ENCODE measurements at regions not wholly inside any gene's neighbourhood (a gene's known extent, or its start where the extent isn't known, plus 50 kb on each side); places are given as distances from the start of the nearest gene placed in this dataset.
A peak's percentile ranks its signal among the peaks of the same experiment; 100 is the strongest.

DNA sequence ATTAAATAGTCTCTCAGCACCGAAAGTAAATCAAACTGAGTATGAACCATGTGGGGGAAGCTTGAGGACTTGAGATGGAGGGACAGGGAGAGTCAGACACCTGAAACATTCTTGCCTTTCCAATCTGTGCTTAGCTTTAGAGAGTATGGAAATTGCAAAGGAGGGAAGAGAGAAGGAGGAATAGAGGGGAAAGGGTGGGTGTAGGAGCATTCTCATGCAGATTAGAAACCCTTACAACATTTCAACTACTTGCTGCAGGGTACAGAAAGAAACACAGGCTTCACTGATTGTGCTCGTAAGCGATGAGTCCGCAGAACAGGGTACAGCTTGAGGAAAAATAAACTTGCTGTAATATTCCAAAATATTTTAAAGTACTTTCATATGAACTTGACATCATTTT, 73.8 kb downstream of the NIBAN1 start:
- peak; percentile 15 to 70 for DNase-seq (ENCODE audit: low spot score in 2 of 2)
- Histone ChIP-seq H3K4me3 (no peak overlapping the region), H3K27me3 (ENCODE audit: low read depth) (no peaks in the 10 kb centered on the region), H3K9me3 (no peaks in the 10 kb centered on the region), H3K4me1 (peaks cover 17% of the 10 kb centered on the region), H3K36me3 (replicated peaks) (no peaks in the 10 kb centered on the region)
- in situ Hi-C loops (cut with MboI; ENCODE audit: low sequenced_read_pairs): no loop called here

DNA sequence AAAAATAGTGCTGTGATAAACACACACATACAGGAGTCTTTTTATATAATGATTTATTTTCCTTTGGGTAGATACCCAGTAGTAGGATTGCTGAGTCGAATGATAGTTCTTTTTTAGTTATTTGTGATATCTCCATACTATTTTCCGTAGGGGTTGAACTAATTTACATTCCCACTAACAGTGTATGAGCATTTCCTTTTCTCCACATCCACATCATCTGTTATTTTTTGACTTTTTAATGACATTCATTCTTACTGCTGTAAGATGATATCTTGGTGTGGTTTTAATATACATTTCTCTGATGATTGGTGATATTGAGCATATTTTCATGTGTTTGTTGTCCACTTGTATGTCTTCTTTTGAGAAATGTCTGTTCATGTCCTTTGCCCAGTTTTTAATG, 78.3 kb downstream of the NIBAN1 start:
- Histone ChIP-seq H3K36me3 (replicated peaks) (no peaks in the 10 kb centered on the region), H3K9me3 (no peaks in the 10 kb centered on the region), H3K4me1 (peaks cover 10% of the 10 kb centered on the region), H3K27me3 (ENCODE audit: low read depth) (no peaks in the 10 kb centered on the region), H3K4me3 (no peak overlapping the region)
- in situ Hi-C loops (cut with MboI; ENCODE audit: low sequenced_read_pairs): no loop called here
- DNase-seq (ENCODE audit: low spot score in 2 of 2): no peak

DNA sequence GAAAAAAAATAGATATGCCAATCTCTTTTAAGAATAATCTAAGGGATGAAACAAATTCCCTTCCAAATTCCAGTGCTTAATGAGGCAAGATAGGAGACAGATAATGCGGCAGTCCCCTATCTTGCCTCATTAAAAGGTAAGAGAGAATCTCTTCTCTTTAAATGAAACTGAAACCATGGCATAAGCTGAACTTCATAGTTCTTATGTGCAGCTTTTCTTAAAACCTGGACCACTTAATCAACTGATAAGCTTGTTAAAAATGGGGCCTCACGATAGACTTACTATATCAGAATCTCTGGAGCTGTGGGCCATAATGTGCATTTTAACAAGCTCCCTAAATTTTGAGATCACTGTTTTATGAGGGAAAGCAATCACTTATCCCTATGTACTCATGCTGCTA, 79.2 kb downstream of the NIBAN1 start:
- Histone ChIP-seq H3K9me3 (no peaks in the 10 kb centered on the region), H3K36me3 (replicated peaks) (no peaks in the 10 kb centered on the region), H3K4me3 (no peak overlapping the region), H3K27me3 (ENCODE audit: low read depth) (no peaks in the 10 kb centered on the region), H3K4me1 (peaks cover under 1% of the 10 kb centered on the region)
- in situ Hi-C loops (cut with MboI; ENCODE audit: low sequenced_read_pairs): no loop called here
- DNase-seq (ENCODE audit: low spot score in 2 of 2): no peak

DNA sequence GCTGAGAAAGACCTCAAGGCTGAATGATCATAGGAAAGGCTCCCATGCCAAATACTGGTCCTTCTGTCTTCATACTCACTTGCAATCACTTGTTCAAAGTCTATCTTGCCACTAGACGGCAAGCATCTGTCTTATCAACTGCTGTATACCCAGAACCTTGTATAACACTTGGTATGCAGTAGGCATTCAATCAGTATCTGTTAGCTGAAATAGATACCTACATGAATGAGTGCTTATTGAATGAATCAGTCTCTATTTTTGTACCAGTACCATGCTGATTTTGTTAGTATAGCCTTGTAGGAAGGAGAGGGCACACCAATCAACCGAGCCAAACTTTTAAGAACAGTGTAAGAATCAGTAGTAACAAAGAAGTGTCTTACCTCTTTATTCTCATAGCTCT, 80.6 kb downstream of the NIBAN1 start:
- Histone ChIP-seq H3K9me3 (no peaks in the 10 kb centered on the region), H3K4me3 (no peak overlapping the region), H3K27me3 (ENCODE audit: low read depth) (no peaks in the 10 kb centered on the region), H3K4me1 (peaks cover 4% of the 10 kb centered on the region), H3K36me3 (replicated peaks) (no peaks in the 10 kb centered on the region)
- in situ Hi-C loops (cut with MboI; ENCODE audit: low sequenced_read_pairs): no loop called here
- no peak for DNase-seq (ENCODE audit: low spot score in 2 of 2)

DNA sequence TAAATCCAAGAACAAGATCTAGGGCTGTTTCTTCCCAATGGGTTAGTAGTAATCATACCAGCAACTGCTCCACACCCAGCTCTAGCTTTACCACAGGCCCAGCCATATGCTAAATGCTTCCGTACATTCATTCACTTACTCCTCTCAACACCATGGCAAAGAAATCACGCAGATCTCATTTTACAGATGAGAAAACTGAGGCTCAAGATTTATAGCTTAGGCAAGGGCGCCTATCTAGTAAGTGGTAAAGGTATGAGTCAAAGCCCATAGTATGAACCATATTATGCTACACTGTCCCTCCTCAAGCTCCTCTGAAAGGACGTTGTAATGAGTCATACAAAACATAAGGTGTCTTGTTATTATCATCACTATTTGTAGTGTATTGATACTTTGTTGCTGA, 82.2 kb downstream of the NIBAN1 start:
- no peak overlapping the region for H3K4me3 ChIP-seq
- H3K36me3 ChIP-seq (replicated peaks): no peaks in the 10 kb centered on the region
- H3K27me3 ChIP-seq (ENCODE audit: low read depth): no peaks in the 10 kb centered on the region
- no peak for DNase-seq (ENCODE audit: low spot score in 2 of 2)
- H3K4me1 ChIP-seq: peaks cover 14% of the 10 kb centered on the region
- H3K9me3 ChIP-seq: no peaks in the 10 kb centered on the region
- in situ Hi-C loops (cut with MboI; ENCODE audit: low sequenced_read_pairs): no loop called here

DNA sequence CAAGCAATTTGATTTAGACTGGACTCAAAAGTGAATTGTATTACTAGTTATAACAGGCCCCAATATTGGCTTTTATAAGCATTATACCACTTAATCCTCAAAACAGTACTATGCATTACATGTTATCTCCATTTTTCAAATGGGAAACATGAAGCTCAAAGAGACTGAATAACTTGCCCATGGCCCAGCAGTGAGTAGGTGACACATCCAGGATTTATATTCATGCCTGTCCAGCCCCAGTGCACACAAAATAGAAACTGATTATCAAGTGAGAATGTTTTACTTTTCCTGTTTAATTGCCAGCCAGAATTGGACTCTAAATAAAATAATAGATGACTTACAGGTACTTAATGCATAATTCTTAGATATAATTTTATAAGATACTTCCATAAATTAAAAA, 82.9 kb downstream of the NIBAN1 start:
- no peak overlapping the region for H3K4me3 ChIP-seq
- no peaks in the 10 kb centered on the region for H3K27me3 ChIP-seq (ENCODE audit: low read depth)
- peaks cover 14% of the 10 kb centered on the region for H3K4me1 ChIP-seq
- no peaks in the 10 kb centered on the region for H3K36me3 ChIP-seq (replicated peaks)
- DNase-seq (ENCODE audit: low spot score in 2 of 2): no peak
- no peaks in the 10 kb centered on the region for H3K9me3 ChIP-seq
- in situ Hi-C loops (cut with MboI; ENCODE audit: low sequenced_read_pairs): no loop called here

DNA sequence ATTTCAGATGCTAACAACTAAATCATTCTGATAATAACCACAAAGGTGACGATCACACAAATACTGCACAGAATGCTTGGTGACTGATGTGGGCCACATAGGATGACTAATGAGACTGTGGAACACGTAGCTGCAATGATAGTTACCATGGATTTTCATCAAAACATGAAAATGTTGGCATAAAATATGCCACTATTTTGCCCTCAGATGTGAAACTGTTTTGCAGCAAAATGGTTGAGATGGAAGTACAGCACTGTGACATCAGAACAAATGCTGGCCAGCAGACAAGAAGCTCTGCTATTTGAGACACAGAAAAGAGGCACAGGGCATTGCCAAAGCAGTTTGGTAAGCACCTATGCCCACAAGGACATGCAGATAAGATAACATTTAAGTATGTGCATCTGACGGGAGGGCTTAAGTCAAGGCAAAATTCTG, 83.8 kb downstream of the NIBAN1 start:
- H3K4me3 ChIP-seq: no peak overlapping the region
- in situ Hi-C loops (cut with MboI; ENCODE audit: low sequenced_read_pairs): no loop called here
- no peak for DNase-seq (ENCODE audit: low spot score in 2 of 2)
- peaks cover 14% of the 10 kb centered on the region for H3K4me1 ChIP-seq
- H3K9me3 ChIP-seq: no peaks in the 10 kb centered on the region
- H3K36me3 ChIP-seq (replicated peaks): no peaks in the 10 kb centered on the region
- H3K27me3 ChIP-seq (ENCODE audit: low read depth): no peaks in the 10 kb centered on the region

DNA sequence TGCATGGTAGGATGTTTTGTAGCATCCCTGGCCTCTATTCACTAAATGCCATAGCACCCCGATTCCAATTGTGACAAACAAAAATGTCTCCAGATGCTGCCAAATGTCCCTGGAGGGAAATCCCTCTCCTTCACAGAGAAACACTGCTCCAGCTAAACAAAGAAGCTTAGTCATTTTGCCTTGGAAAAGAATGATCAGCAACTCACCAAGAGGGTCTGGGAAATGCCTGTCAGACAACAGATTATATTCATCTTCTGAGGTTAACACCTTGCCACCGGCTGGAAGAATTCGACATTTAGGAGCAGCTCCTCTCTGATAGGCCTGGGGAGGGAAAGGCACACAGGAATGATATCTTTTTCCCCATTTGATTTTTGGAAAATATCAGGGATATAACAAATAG, 84.4 kb downstream of the NIBAN1 start:
- no peak overlapping the region for H3K4me3 ChIP-seq

DNA sequence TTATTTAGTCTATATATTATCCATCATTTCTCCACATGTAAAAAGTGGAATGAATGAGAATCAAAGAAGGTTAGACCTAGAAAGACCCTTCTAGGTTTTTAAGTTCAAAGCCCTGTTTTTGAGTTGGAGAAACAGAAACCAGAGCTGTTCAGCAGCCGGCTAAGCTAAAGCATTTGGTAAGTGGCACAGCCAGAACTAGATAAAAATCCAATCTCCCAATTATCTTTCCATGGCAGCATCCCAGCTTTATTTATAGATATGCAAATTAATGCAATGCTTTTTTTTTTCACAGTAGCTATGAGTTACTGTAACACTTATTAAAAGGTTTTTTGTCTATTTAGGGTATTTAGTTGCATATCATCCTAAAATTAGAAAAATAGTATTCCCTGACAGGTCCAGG, 85.1 kb downstream of the NIBAN1 start:
- H3K27me3 ChIP-seq (ENCODE audit: low read depth): no peaks in the 10 kb centered on the region

More for the DNA sequence above, 84.4 kb downstream of the NIBAN1 start:
- no peak for DNase-seq (ENCODE audit: low spot score in 2 of 2)
- Histone ChIP-seq H3K36me3 (replicated peaks) (no peaks in the 10 kb centered on the region), H3K9me3 (no peaks in the 10 kb centered on the region), H3K27me3 (ENCODE audit: low read depth) (no peaks in the 10 kb centered on the region), H3K4me1 (peaks cover 14% of the 10 kb centered on the region)
- in situ Hi-C loops (cut with MboI; ENCODE audit: low sequenced_read_pairs): no loop called here

DNA sequence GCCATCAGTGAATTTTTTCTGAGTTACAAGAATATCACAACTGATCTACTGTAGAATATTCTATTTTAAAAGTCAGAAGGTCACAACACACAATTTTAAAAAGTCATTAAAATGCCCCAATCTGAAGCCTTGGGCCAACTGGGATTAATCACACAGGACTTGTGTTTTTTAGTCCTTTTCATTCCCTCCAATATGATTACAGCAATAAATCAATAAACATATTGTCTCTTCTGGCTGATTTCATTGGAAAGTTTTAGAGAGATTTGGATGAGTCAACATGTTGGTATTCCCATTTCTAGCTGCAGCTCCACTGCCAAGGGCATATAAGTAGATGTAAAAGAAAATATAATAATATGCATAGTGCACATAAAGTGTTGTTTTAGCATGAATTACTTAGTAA, 85.8 kb downstream of the NIBAN1 start:
- DNase-seq (ENCODE audit: low spot score in 2 of 2): peak in 1 of 2 experiments; percentile 34

More for the DNA sequence above, 85.1 kb downstream of the NIBAN1 start:
- Histone ChIP-seq H3K9me3 (no peaks in the 10 kb centered on the region), H3K4me3 (no peak overlapping the region), H3K36me3 (replicated peaks) (no peaks in the 10 kb centered on the region), H3K4me1 (peaks cover 14% of the 10 kb centered on the region)
- in situ Hi-C loops (cut with MboI; ENCODE audit: low sequenced_read_pairs): no loop called here
- no peak for DNase-seq (ENCODE audit: low spot score in 2 of 2)

DNA sequence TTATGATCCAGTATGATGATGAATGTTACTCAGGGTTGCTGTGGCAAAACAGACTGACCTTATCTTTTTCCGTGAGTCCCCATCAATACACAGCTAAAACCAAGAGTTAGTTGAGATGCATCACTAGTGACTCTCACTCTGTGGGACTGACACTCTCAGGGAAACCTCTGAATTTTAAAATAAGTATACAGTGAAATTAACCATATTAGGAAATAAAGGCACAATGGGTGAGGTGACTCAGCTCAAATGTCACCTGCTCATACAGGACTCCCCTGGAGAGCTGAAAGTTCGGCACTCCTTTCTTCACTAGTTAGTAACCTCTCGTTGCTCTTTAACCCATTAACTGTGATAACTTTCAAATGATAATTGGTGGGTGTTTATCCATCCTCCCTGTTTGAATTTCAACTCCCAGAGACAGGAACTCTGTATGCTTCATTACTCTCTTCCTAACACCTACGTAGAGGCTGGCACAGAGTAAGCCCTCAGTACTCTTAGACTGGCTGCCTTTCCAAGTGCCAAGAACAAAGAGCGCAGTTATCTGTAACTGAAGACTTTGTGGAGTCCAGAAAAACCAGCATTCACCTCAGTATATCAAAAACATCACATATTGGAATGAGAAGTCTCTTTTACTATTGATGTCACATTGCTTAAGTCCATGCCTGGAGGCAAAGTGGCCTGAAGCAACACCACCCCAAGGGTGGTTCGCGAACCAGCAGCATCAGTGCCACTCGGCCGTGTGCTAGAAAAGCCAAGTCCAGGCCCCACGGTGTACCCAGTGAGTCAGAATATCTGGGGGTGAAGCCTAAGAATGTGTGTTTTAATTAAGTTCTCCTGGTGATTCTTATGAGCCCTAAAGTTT, 91.1 kb downstream of the NIBAN1 start:
- no peaks in the 10 kb centered on the region for H3K36me3 ChIP-seq (replicated peaks)
- peaks cover 5% of the 10 kb centered on the region for H3K4me1 ChIP-seq
- no peaks in the 10 kb centered on the region for H3K27me3 ChIP-seq (ENCODE audit: low read depth)
- in situ Hi-C loops (cut with MboI; ENCODE audit: low sequenced_read_pairs): no loop called here
- no peaks in the 10 kb centered on the region for H3K9me3 ChIP-seq
- no peak for DNase-seq (ENCODE audit: low spot score in 2 of 2)
- no peak overlapping the region for H3K4me3 ChIP-seq

More for the DNA sequence above, 85.8 kb downstream of the NIBAN1 start:
- Histone ChIP-seq H3K4me3 (no peak overlapping the region), H3K4me1 (peaks cover 14% of the 10 kb centered on the region), H3K9me3 (no peaks in the 10 kb centered on the region), H3K36me3 (replicated peaks) (no peaks in the 10 kb centered on the region), H3K27me3 (ENCODE audit: low read depth) (no peaks in the 10 kb centered on the region)
- in situ Hi-C loops (cut with MboI; ENCODE audit: low sequenced_read_pairs): no loop called here

DNA sequence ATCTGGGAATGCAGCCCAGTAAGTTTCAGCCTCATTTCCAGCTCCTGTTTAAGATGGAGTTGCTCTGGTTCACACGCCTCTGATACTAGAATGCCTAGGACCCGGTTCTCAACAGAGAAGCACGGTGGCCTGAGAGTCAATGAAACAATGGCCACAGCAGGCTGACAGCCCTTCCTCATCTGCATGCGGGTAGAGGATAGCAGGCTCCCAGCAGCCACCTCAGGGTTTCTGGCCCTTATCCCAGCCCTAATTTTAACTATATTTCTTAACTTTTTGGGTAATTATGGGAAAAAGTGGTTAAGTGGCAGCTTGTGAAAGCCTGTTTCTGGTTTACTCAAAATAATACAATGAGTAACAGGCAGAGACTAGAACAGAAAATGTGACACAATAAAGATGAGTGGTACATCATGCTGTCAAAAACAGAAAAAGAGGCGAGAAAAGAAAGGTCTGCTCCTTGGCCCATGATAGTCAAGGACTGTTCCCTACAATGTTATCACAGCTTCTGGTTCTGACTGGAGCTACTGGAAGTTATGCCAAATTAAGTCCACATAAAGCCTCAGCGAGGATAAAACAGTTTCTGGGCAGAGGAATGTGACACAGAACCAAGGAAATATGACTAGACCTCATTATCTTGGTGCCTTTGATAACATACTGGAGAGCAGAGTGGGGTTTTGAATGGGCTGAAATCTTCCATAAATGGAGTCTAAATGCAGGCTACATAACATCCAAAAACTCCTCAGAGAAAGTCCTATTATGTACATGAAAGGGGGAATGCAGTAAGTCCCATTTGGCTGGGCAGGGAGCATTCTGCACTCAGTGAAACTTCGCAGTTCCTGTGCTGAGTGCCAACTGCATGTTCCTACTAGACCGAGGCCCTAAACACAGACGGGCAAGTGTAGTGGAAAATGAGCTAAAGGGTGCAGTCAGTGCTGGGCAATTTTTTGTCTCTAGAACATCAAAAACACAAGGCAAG, 92.1 kb downstream of the NIBAN1 start:
- Histone ChIP-seq H3K9me3 (no peaks in the 10 kb centered on the region), H3K27me3 (ENCODE audit: low read depth) (no peaks in the 10 kb centered on the region), H3K4me3 (no peak overlapping the region), H3K4me1 (no peaks in the 10 kb centered on the region), H3K36me3 (replicated peaks) (no peaks in the 10 kb centered on the region)
- in situ Hi-C loops (cut with MboI; ENCODE audit: low sequenced_read_pairs): no loop called here
- DNase-seq (ENCODE audit: low spot score in 2 of 2): no peak

DNA sequence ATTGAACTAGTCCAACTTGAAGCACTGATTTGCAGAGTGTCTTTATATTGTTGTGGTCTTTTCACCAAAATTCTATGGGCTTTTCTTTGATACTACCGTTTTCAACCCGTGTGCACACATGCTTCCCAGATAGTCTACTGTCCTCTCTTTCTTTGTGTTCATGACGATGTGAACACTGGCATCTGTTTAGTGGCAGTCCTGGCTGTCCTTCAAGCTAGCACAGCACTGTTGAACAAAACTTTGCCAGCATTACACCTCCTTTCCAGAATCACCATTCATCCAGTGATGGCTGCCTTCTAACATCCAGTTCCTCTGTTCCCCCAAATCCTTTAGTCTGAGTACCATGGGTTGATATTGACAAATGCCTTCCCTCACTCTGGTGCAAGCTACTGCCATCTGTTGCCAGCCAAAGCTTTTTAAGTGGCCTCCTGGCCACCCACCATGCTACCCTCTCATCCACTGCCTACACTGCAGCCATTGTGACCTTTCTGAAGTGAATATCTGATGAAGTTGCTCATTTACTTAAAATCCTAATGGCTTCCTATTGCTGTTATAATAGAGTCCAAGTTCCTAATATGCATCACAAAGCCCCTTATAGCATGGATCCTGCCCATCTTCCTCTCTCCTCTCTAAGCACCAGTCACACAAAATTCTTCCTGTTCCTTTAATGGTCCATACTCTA, 94.3 kb downstream of the NIBAN1 start:
- Histone ChIP-seq H3K27me3 (ENCODE audit: low read depth) (no peaks in the 10 kb centered on the region), H3K4me3 (no peak overlapping the region), H3K4me1 (no peaks in the 10 kb centered on the region), H3K9me3 (no peaks in the 10 kb centered on the region), H3K36me3 (replicated peaks) (no peaks in the 10 kb centered on the region)
- in situ Hi-C loops (cut with MboI; ENCODE audit: low sequenced_read_pairs): no loop called here
- DNase-seq (ENCODE audit: low spot score in 2 of 2): no peak

Data from HAP-1 (cell line).